K562 (cell line): ENCODE measurements at regions not wholly inside any gene's neighbourhood (a gene's known extent, or its start where the extent isn't known, plus 50 kb on each side); places are given as distances from the start of the nearest gene placed in this dataset.

Experiments used
- ATAC-seq: fragments of 200-7000 bp; cut with Tn5 transposase; 3 replicates; pipeline ENCODE4 v1.9.1; 2020; ENCODE audit warnings: moderate library complexity
- BruUV-seq: library from RNA; stranded (reverse); fragments of 400-500 nt; replicated peaks from 2 replicates; lab custom pipeline; 2021; lab: Mats Ljungman, UMichigan
- CTCF ChIA-PET: fragments of 300-600 bp; formaldehyde crosslinking; extraction: SDS; loops from one replicate; lab custom pipeline; 2021; ENCODE audit warnings: low intra/inter-chr PET ratio; lab: Yijun Ruan, JAX
- POLR2A ChIA-PET: fragments of 300-600, 350-650 bp; sonication (Branson Sonifier 250); formaldehyde crosslinking; extraction: SDS; loops from one replicate; lab custom pipeline; 2021; ENCODE audit warnings: antibody characterized with exemption, inconsistent platforms; lab: Yijun Ruan, JAX
- DNase-seq, 4 experiments: peaks; one replicate each; pipeline versions ENCODE4 v3.0.0 to v3.0.0-alpha.2; 2011 to 2018; ENCODE audit warnings: low spot score in 3 of 4, mixed read lengths in 3 of 4; ENCODE audit errors: extremely low read depth in 1 of 4
- FAIRE-seq: peaks from 2 replicates; lab custom pipeline; 2011; peaks lifted over from hg19 to GRCh38; lab: Jason Lieb, UNC
- H2AFZ ChIP-seq: 2 replicates; pipeline ENCODE4 v1.6.0; 2011; ENCODE audit warnings: low read depth, low read length, control low read depth, inconsistent platforms
- H3K27ac ChIP-seq: fragments of 200-600 bp; 3 replicates; pipeline ENCODE4 v1.8.0; 2011; ENCODE audit warnings: low read depth, mild to moderate bottlenecking, control low read depth, inconsistent platforms, low read length, moderate library complexity, mixed read lengths; ENCODE audit errors: extremely low read depth
- H3K27me3 ChIP-seq, 2 experiments: fragments of 300-600 bp in 1 of 2; 2 replicates in 1 of 2; 3 replicates in 1 of 2; pipeline versions ENCODE4 v1.6.0 to v1.8.0; 2011; ENCODE audit warnings: inconsistent platforms in 2 of 2, low read length in 2 of 2, mild to moderate bottlenecking in 1 of 2, mixed read lengths in 1 of 2, moderate library complexity in 1 of 2; ENCODE audit not compliant: control insufficient read depth in 2 of 2, insufficient read depth in 2 of 2
- H3K36me3 ChIP-seq: fragments of 300-600 bp; 3 replicates; pipeline ENCODE4 v1.8.0; 2011; ENCODE audit warnings: mild to moderate bottlenecking, low read length, inconsistent platforms; ENCODE audit not compliant: control insufficient read depth, insufficient read depth
- H3K4me1 ChIP-seq, 2 experiments: fragments of 200-600 bp in 1 of 2; replicated peaks in 1 of 2; 2 replicates in 1 of 2; 3 replicates in 1 of 2; pipeline versions ENCODE4 v1.5.1 to v1.8.0; 2011; ENCODE audit warnings: inconsistent platforms in 2 of 2, low read length in 2 of 2, mild to moderate bottlenecking in 1 of 2, mixed read lengths in 1 of 2, moderate library complexity in 1 of 2; ENCODE audit not compliant: control insufficient read depth in 2 of 2, insufficient read depth in 2 of 2
- H3K4me2 ChIP-seq: 2 replicates; pipeline ENCODE4 v1.6.1; 2011; ENCODE audit warnings: low read length, control low read depth, inconsistent platforms, mixed read lengths; ENCODE audit not compliant: insufficient read depth
- H3K4me3 ChIP-seq: fragments of 200-600 bp; sonication (generic), shearing (Covaris generic); 2 replicates; pipeline ENCODE4 v1.5.1; 2016; ENCODE audit warnings: control low read depth, inconsistent platforms
- H3K79me2 ChIP-seq: fragments of 200-600 bp; 3 replicates; pipeline ENCODE4 v1.8.0; 2011; ENCODE audit warnings: low read length, inconsistent platforms; ENCODE audit not compliant: control insufficient read depth, insufficient read depth
- H3K9ac ChIP-seq, 2 experiments: 2 replicates each; pipeline versions ENCODE4 v1.6.0 to v1.6.1; 2011; ENCODE audit warnings: low read depth in 2 of 2, low read length in 2 of 2, control low read depth in 1 of 2, inconsistent platforms in 1 of 2, mild to moderate bottlenecking in 1 of 2, mixed read lengths in 1 of 2; ENCODE audit not compliant: insufficient read depth in 1 of 2
- H3K9me1 ChIP-seq: one replicate; pipeline ENCODE4 v1.6.0; 2011; ENCODE audit warnings: inconsistent platforms, mild to moderate bottlenecking, low read length, moderate library complexity; ENCODE audit not compliant: control insufficient read depth, insufficient read depth
- H3K9me3 ChIP-seq: replicated peaks from 2 replicates; pipeline ENCODE4 v1.5.1; 2011; ENCODE audit warnings: low read depth, low read length, inconsistent platforms; ENCODE audit not compliant: control insufficient read depth, insufficient read depth
- H4K20me1 ChIP-seq: replicated peaks from 2 replicates; pipeline ENCODE4 v1.6.1; 2011; ENCODE audit warnings: low read length, inconsistent platforms, mixed read lengths; ENCODE audit not compliant: control insufficient read depth, insufficient read depth
- BCOR ChIP-seq: fragments of 450-650 bp; IDR thresholded peaks from 2 replicates; pipeline ENCODE4 v1.6.1; 2016
- DPF2 ChIP-seq: fragments of 450-650 bp; IDR thresholded peaks from 2 replicates; pipeline ENCODE4 v1.6.1; 2016
- ELF4 ChIP-seq: fragments of 450-650 bp; formaldehyde crosslinking; IDR thresholded peaks from 2 replicates; pipeline ENCODE4 v1.4.0; 2022; ENCODE audit warnings: missing genetic modification characterization
- FIP1L1 ChIP-seq: fragments of 200-400 bp; formaldehyde crosslinking; IDR thresholded peaks from 2 replicates; pipeline ENCODE4 v1.6.1; 2018; ENCODE audit warnings: mild to moderate bottlenecking, low read depth, low read length; ENCODE audit not compliant: poor library complexity, severe bottlenecking
- FOXA3 ChIP-seq, 2 experiments: fragments of 450-650 bp in 1 of 2; sonication (generic) in 1 of 2; formaldehyde crosslinking; IDR thresholded peaks in 1 of 2; conservative IDR thresholded peaks in 1 of 2; 2 replicates each; pipeline versions ENCODE4 v1.4.0 to v1.8.0; 2020 to 2022; ENCODE audit warnings: mild to moderate bottlenecking in 2 of 2, missing genetic modification reagents in 1 of 2
- GATA2 ChIP-seq: sonication (generic); formaldehyde crosslinking; IDR thresholded peaks from 2 replicates; pipeline ENCODE4 v1.4.0; 2020; ENCODE audit warnings: mild to moderate bottlenecking, missing genetic modification reagents
- NONO ChIP-seq, 2 experiments: fragments of 200-400 bp in 1 of 2; fragments of 450-650 bp in 1 of 2; formaldehyde crosslinking in 1 of 2; IDR thresholded peaks; 2 replicates each; pipeline ENCODE4 v1.6.1; 2017; ENCODE audit warnings: low read depth in 2 of 2, mild to moderate bottlenecking in 2 of 2, moderate library complexity in 2 of 2, low read length in 1 of 2
- RHOXF2B ChIP-seq: fragments of 250-450 bp; sonication (Bioruptor Pico); conservative IDR thresholded peaks from 2 replicates; pipeline ENCODE4 v1.5.1; 2021
- SMARCA4 ChIP-seq: fragments of 450-650 bp; IDR thresholded peaks from 2 replicates; pipeline ENCODE4 v1.6.1; 2016
- ZFX ChIP-seq: sonication (generic); formaldehyde crosslinking; IDR thresholded peaks from 2 replicates; pipeline ENCODE4 v1.8.0; 2022; ENCODE audit warnings: mild to moderate bottlenecking, missing genetic modification reagents, moderate library complexity
- ZNF316 ChIP-seq: fragments of 450-650 bp; IDR thresholded peaks from 2 replicates; pipeline ENCODE4 v1.6.1; 2016
- WGBS: fragments of 100-300 bp; shearing (Covaris generic); methylation state at CpG from one replicate; pipeline ENCODE4 v1.1.6; 2016; ENCODE audit warnings: low coverage, mixed read lengths; ENCODE audit not compliant: insufficient coverage; ENCODE audit errors: missing lambda C conversion rate; 5-methylcytosine and 5-hydroxymethylcytosine counted together
- in situ Hi-C: fragments of 300-500 bp; cut with MboI; formaldehyde crosslinking; loops from 4 replicates; pipeline ENCODE4 v1.15.0; 2018; ENCODE audit warnings: inconsistent platforms, mixed read lengths
- intact Hi-C: fragments of 100-400 bp; cut with micrococcal nuclease; formaldehyde crosslinking; loops from 2 replicates; pipeline ENCODE4 v1.14.2; 2022
- TF ChIP-seq, protein P1 (sequence below): fragments of 200-800 bp; sonication (Bioruptor generic); IDR thresholded peaks from 2 replicates; pipeline ENCODE4 v1.6.1; 2016; ENCODE audit warnings: missing genetic modification characterization, missing compliant biosample characterization
- TF ChIP-seq, protein P2 (sequence below): fragments of 250-450 bp; sonication (Bioruptor Pico); IDR thresholded peaks from 2 replicates; pipeline ENCODE4 v1.4.0; 2020
- TF ChIP-seq, protein P3 (sequence below): sonication (generic); formaldehyde crosslinking; IDR thresholded peaks from 2 replicates; pipeline ENCODE4 v1.8.0; 2022; ENCODE audit warnings: mild to moderate bottlenecking, missing genetic modification reagents

DNA sequence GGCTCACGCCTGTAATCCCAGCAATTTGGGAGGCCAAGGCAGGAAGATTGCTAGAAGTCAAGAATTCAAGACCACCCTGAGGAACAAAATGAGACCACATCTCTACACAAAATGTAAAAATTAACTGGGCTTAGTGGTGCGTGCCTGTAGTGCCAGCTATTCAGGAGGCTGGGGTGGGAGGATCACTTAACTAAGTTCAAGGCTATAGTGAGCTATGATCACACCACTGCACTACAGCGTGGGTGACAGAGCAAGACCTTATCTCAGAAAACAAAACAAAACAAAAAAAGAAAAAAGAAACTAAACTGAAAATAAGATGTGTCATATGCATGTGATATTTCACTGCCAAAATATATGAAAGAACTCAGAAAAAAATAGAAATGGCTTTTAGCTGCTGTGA is 243.3 kb upstream of the CCDC54 start:
- no peaks in the 10 kb centered on the region for H3K9me1 ChIP-seq
- ATAC-seq (peak; percentile 61; the same call in 2 of the 3 replicates), DNase-seq (peak in 1 of 4 experiments; percentile 31), FAIRE-seq (peak; percentile 15)
- no peak overlapping the region for H3K4me2 ChIP-seq
- no peaks in the 10 kb centered on the region for H3K36me3 ChIP-seq
- peaks cover 0 to 3% of the 10 kb centered on the region in 2 experiments; a peak in 2 of 5 replicates for H3K4me1 ChIP-seq
- intact Hi-C loops (no loop called here), in situ Hi-C loops (no loop called here)
- no TSS peak for BruUV-seq
- H4K20me1 ChIP-seq: no peaks in the 10 kb centered on the region
- peak overlapping the region; percentile 59; the same call in 1 of the 2 replicates for H2AFZ ChIP-seq
- no peaks in the 10 kb centered on the region for H3K79me2 ChIP-seq
- H3K9ac ChIP-seq: no peak overlapping the region
- POLR2A ChIA-PET: no interaction called here
- peak overlapping the region; percentile 58; the same call in 2 of the 3 replicates for H3K27ac ChIP-seq
- no peak overlapping the region for H3K4me3 ChIP-seq
- 0% methylated on average over 2 of the region's 3 CpGs for WGBS
- H3K9me3 ChIP-seq: no peaks in the 10 kb centered on the region
- CTCF ChIA-PET: no interaction called here
- no peaks in the 10 kb centered on the region; a peak in 1 of 5 replicates for H3K27me3 ChIP-seq
- no peak for TF ChIP-seq ZFX (CRISPR knock-in tag)
- TF ChIP-seq RHOXF2B (CRISPR knock-in tag): no peak
- no peak for TF ChIP-seq NONO (IDR thresholded peaks at IDR 0.05; ENCODE audit: low read depth in 2 of 2, low read length in 1 of 2)
- TF ChIP-seq DPF2: peak; percentile 35; the same call in 1 of the 2 replicates
- TF ChIP-seq FIP1L1: no peak
- TF ChIP-seq ELF4: no peak
- TF ChIP-seq BCOR: no peak
- no peak for TF ChIP-seq FOXA3 (CRISPR knock-in tag; conservative IDR thresholded peaks at IDR 0.05 in 1 of 2, IDR thresholded peaks at IDR 0.05 in 1 of 2)
- TF ChIP-seq SMARCA4: 0 out of 2 replicates have a peak, but pooled peaks have one; percentile 18
- 0 out of 2 replicates have a peak, but pooled peaks have one; percentile 9 for TF ChIP-seq ZNF316
- TF ChIP-seq, protein P1, sequence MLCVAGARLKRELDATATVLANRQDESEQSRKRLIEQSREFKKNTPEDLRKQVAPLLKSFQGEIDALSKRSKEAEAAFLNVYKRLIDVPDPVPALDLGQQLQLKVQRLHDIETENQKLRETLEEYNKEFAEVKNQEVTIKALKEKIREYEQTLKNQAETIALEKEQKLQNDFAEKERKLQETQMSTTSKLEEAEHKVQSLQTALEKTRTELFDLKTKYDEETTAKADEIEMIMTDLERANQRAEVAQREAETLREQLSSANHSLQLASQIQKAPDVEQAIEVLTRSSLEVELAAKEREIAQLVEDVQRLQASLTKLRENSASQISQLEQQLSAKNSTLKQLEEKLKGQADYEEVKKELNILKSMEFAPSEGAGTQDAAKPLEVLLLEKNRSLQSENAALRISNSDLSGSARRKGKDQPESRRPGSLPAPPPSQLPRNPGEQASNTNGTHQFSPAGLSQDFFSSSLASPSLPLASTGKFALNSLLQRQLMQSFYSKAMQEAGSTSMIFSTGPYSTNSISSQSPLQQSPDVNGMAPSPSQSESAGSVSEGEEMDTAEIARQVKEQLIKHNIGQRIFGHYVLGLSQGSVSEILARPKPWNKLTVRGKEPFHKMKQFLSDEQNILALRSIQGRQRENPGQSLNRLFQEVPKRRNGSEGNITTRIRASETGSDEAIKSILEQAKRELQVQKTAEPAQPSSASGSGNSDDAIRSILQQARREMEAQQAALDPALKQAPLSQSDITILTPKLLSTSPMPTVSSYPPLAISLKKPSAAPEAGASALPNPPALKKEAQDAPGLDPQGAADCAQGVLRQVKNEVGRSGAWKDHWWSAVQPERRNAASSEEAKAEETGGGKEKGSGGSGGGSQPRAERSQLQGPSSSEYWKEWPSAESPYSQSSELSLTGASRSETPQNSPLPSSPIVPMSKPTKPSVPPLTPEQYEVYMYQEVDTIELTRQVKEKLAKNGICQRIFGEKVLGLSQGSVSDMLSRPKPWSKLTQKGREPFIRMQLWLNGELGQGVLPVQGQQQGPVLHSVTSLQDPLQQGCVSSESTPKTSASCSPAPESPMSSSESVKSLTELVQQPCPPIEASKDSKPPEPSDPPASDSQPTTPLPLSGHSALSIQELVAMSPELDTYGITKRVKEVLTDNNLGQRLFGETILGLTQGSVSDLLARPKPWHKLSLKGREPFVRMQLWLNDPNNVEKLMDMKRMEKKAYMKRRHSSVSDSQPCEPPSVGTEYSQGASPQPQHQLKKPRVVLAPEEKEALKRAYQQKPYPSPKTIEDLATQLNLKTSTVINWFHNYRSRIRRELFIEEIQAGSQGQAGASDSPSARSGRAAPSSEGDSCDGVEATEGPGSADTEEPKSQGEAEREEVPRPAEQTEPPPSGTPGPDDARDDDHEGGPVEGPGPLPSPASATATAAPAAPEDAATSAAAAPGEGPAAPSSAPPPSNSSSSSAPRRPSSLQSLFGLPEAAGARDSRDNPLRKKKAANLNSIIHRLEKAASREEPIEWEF (CRISPR knock-in tag): no peak
- no peak for TF ChIP-seq GATA2 (CRISPR knock-in tag)
- TF ChIP-seq, protein P2, sequence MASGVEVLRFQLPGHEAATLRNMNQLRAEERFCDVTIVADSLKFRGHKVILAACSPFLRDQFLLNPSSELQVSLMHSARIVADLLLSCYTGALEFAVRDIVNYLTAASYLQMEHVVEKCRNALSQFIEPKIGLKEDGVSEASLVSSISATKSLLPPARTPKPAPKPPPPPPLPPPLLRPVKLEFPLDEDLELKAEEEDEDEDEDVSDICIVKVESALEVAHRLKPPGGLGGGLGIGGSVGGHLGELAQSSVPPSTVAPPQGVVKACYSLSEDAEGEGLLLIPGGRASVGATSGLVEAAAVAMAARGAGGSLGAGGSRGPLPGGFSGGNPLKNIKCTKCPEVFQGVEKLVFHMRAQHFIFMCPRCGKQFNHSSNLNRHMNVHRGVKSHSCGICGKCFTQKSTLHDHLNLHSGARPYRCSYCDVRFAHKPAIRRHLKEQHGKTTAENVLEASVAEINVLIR (CRISPR knock-in tag): no peak
- TF ChIP-seq, protein P3, sequence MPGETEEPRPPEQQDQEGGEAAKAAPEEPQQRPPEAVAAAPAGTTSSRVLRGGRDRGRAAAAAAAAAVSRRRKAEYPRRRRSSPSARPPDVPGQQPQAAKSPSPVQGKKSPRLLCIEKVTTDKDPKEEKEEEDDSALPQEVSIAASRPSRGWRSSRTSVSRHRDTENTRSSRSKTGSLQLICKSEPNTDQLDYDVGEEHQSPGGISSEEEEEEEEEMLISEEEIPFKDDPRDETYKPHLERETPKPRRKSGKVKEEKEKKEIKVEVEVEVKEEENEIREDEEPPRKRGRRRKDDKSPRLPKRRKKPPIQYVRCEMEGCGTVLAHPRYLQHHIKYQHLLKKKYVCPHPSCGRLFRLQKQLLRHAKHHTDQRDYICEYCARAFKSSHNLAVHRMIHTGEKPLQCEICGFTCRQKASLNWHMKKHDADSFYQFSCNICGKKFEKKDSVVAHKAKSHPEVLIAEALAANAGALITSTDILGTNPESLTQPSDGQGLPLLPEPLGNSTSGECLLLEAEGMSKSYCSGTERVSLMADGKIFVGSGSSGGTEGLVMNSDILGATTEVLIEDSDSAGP (CRISPR knock-in tag): no peak
